Muscle layer of duodenum (tissue), 2 donors: ENCODE measurements at regions not wholly inside any gene's neighbourhood (a gene's known extent, or its start where the extent isn't known, plus 50 kb on each side); places are given as distances from the start of the nearest gene placed in this dataset.
"Not testable (repeated sequence)": the region's sequence is repeated elsewhere in the genome, so short reads cannot be mapped to it uniquely, and the experiment has no call there.

Experiments
- H3K27ac ChIP-seq: one replicate; pipeline ENCODE4 v1.7.0; 2013; ENCODE audit warnings: mild to moderate bottlenecking, low read length
- H3K27me3 ChIP-seq: one replicate; pipeline ENCODE4 v1.7.0; 2013; ENCODE audit warnings: low read depth, mild to moderate bottlenecking, control low read depth, low read length
- H3K36me3 ChIP-seq, 2 donors: one replicate each; pipeline ENCODE4 v1.7.0; 2013; ENCODE audit warnings: low read length in 2 of 2, control low read depth in 1 of 2, mild to moderate bottlenecking in 1 of 2; ENCODE audit not compliant: insufficient read depth in 2 of 2, control insufficient read depth in 1 of 2
- H3K4me1 ChIP-seq, 2 donors: one replicate each; pipeline ENCODE4 v1.7.0; 2013; ENCODE audit warnings: low read length in 2 of 2, mild to moderate bottlenecking in 2 of 2, control low read depth in 1 of 2, moderate library complexity in 1 of 2; ENCODE audit not compliant: insufficient read depth in 2 of 2, control insufficient read depth in 1 of 2
- H3K4me3 ChIP-seq, 2 donors: one replicate each; pipeline ENCODE4 v1.7.0; 2013; ENCODE audit warnings: low read length in 2 of 2, low read depth in 1 of 2, mild to moderate bottlenecking in 1 of 2
- H3K9me3 ChIP-seq, 2 donors: one replicate each; pipeline ENCODE4 v1.7.0; 2013; ENCODE audit warnings: low read length in 2 of 2, control low read depth in 1 of 2, mild to moderate bottlenecking in 1 of 2; ENCODE audit not compliant: control insufficient read depth in 1 of 2
- donor health status: healthy.

- H3K36me3 ChIP-seq, result no peaks in the 10 kb centered on the region
- no peaks in the 10 kb centered on the region for H3K9me3 ChIP-seq
- H3K27ac ChIP-seq, result no peak overlapping the region
- H3K4me3 ChIP-seq, result no peak overlapping the region
- no peaks in the 10 kb centered on the region for H3K27me3 ChIP-seq
- H3K4me1 ChIP-seq, result no peaks in the 10 kb centered on the region
Observed at GRCh38 chr15:20368974-20369373, 172.6 kb downstream of the GOLGA6L6 start.

DNA sequence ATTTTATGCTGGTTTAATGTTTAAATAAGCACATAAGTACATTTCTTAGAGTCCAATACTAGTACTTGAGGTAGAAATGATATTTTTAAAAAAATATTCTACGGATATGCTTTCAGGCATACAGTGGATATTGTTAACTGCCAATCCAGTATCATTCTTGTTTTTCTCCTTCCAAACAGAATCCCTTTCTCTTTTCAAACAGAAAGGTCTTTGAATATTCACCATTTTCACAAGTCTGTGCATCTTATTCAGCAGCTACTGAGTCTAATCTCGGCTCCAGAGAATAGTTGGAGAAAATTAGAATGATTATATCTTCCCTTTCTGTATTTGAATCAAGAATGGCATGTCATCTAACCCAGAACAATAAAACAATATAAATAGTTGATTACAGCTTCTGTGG is 174.5 kb downstream of the GOLGA6L6 start:
- H3K4me3 ChIP-seq, result no peak overlapping the region
- H3K27ac ChIP-seq, result no peak overlapping the region
- no peaks in the 10 kb centered on the region for H3K36me3 ChIP-seq
- no peaks in the 10 kb centered on the region for H3K9me3 ChIP-seq
- H3K4me1 ChIP-seq, result no peaks in the 10 kb centered on the region
- no peaks in the 10 kb centered on the region for H3K27me3 ChIP-seq

DNA sequence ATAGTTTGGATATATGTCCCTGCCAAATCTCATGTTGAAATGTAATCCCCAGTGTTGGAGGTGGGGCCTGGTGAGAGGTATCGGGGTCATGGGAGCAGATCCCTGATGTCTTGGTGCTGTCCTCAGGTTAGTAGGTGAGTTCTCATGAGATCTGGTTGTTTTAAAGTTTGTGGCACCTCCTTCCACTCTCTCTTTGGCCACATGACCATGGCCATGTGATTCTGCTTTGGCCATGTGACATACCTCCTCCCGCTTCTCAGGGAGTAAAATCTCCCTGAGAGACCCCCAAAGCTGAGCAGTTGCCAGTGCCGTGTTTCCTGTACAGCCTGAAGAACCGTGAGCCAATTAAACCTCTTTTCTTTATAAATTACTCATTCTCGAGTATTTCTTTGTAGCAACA is 178.0 kb downstream of the GOLGA6L6 start:
- H3K27me3 ChIP-seq, H3K27ac ChIP-seq, H3K4me1 ChIP-seq, H3K9me3 ChIP-seq, H3K4me3 ChIP-seq, H3K36me3 ChIP-seq: not testable (repeated sequence)

GRCh38 chr15:20361091-20361490 is 180.5 kb downstream of the GOLGA6L6 start:
- Histone ChIP-seq H3K4me1 (no peaks in the 10 kb centered on the region), H3K27me3 (peaks cover 2% of the 10 kb centered on the region), H3K9me3 (no peaks in the 10 kb centered on the region), H3K4me3 (no peak overlapping the region), H3K36me3 (no peaks in the 10 kb centered on the region), H3K27ac (no peak overlapping the region)

DNA sequence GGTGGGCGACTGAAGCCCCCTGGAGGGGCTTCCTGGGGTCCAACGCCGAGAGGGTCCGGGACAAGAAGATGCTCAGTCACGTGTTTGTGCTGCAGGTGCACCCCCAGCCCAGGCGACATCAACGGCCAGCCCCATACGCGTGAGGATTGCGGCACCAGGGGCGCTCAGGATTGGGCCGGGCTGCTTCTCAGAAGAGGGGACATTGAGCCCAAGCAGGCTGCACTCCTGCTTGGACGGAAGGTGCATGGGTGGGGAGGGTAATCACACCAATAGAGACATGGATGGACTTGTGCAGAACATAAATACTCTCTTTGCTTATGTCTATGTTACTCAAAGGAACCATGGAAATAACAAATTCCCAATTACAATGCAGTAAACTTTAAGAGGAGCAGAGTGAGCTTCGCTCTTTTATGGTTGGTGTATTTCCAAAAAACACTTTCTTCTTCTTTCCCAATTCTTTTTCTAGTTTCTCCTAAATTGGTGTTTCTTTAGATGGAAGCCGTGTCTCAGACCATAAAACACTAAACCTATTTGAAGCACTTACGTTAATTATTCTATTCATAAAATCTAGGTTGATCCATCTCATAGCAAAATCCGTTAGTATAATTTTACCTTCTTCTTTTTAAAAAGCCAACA is 182.7 kb downstream of the GOLGA6L6 start:
- Histone ChIP-seq H3K4me1 (no peaks in the 10 kb centered on the region), H3K4me3 (no peak overlapping the region), H3K27ac (no peak overlapping the region), H3K27me3 (peaks cover 4% of the 10 kb centered on the region), H3K36me3 (no peaks in the 10 kb centered on the region), H3K9me3 (no peaks in the 10 kb centered on the region)

DNA sequence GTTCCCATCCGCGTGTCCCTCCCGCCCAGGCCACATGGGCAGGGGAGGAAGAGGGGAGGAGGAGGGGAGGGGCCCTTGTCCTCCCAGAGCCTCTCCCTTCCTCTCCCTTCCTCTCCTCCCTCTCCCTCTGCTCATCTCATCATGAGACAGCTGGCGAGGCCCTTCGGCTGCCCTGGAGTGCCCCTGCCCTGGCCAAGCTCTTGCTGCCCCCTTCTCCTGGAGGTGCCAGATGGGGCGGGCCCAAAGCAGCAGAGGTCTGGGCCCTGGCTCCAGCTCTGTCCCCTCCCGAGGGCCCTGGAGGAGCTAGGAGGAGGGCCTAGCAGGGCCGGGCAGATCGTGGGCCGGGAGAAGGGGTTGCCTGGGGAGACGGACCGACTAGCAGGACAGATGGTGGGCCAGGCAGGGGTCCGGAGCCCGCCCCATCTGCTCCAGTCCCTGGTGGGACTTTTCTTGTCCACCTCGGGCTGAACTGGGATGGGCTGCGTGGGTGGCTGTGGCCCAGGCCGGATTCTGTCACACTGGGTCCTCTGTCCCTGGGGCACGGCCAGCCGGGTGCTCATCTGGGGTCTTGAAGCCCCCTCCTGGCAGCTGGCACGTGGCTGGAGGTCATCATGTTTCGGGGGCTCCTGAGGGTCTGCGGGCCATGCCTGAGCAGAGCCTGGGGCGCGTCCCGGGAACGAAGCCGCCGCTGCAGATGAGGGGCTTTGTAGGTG is 183.4 kb downstream of the GOLGA6L6 start:
- Histone ChIP-seq H3K4me3 (no peak overlapping the region), H3K36me3 (no peaks in the 10 kb centered on the region), H3K9me3 (no peaks in the 10 kb centered on the region), H3K27me3 (peaks cover 4% of the 10 kb centered on the region), H3K27ac (no peak overlapping the region), H3K4me1 (no peaks in the 10 kb centered on the region)

DNA sequence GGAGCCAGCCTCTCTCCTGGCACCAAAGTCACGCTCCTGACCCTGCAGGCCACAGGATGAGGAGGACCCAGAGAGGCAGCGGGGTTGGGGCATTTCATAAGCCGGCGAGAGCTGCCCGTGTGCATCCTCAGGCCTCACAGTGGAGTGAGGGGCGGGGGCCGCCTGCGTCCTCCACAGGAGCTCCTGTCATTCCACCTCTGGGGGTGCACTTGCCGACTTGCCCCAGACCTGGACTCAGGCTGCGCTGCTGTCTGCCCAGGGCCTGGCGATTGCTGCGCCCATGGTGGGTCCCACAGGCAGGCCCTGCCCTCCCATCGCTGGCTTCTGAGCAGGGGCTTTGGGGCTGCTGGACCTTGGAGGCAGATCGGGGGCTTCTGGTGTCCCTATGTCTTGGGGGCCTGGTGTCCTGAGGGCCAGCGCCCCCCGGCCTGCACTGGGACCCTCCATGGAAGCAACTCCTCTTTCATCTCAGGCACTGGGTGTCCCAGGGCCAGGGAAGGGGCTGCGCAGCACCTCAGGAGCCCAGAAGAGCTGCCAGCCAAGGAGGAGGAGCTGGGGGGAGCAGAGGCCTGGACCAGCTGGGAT is 184.0 kb downstream of the GOLGA6L6 start:
- Histone ChIP-seq H3K4me3 (no peak overlapping the region), H3K9me3 (no peaks in the 10 kb centered on the region), H3K27me3 (peaks cover 4% of the 10 kb centered on the region), H3K36me3 (no peaks in the 10 kb centered on the region), H3K4me1 (no peaks in the 10 kb centered on the region), H3K27ac (no peak overlapping the region)

DNA sequence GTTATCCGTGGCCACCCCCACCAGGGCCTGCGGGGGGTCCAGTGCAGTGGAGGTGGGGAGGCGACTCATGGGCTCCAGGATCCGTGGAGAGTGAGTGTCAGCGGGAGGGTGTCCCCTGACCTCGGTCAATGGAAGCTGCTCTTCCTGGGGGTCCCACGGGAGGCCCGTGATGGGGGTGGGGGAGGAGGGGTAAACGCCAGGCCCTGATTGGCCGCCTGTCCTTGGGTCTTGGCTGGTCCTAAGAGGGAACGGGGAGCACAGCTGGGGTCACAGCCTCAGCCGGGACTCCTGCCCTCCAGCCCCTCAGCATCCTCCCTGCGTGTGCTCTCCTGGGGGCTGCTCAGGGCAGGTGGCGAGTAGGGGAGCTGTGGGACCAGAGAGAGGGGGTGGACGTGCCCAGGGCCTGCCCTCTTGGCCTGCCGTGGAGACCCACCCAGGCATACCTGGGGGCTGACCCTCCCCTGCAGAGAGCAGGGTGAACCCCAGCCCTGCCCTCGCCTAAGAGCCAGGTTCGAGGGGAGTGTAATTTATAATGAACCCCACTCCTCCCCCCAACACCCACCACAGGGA is 184.6 kb downstream of the GOLGA6L6 start:
- no peaks in the 10 kb centered on the region for H3K36me3 ChIP-seq
- no peak overlapping the region for H3K4me3 ChIP-seq
- no peaks in the 10 kb centered on the region for H3K9me3 ChIP-seq
- no peaks in the 10 kb centered on the region for H3K4me1 ChIP-seq
- H3K27ac ChIP-seq, result no peak overlapping the region
- H3K27me3 ChIP-seq, result peaks cover 4% of the 10 kb centered on the region

DNA sequence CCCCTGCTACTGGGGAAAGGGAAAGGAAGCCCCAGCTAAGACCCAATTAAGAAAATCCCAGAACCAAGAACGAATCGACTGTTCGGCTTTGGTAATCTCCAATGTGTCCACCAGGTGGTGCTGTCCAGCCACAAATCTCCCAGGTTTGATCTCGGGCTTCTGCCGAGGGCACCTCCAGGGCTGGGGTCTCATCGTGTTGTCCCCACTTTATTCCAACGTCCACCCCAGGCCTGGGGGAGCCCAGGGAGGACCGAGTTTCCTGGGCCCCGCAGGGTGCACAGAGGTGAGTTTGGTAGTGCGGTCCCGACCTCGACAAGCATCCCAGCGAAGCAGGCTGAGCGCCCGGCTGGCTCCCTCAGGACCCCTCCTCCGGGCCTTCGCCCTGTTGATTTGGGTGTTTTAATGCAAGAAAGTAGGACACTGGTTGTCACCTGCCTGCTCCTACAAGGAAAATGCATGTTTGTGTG is 185.1 kb downstream of the GOLGA6L6 start:
- H3K4me1 ChIP-seq, result no peaks in the 10 kb centered on the region
- no peak overlapping the region for H3K4me3 ChIP-seq
- H3K27ac ChIP-seq, result no peak overlapping the region
- H3K36me3 ChIP-seq, result no peaks in the 10 kb centered on the region
- H3K9me3 ChIP-seq, result no peaks in the 10 kb centered on the region
- H3K27me3 ChIP-seq, result peaks cover 4% of the 10 kb centered on the region

GRCh38 chr15:20355256-20355868 is 186.2 kb downstream of the GOLGA6L6 start:
- Histone ChIP-seq H3K4me3 (no peak overlapping the region), H3K36me3 (no peaks in the 10 kb centered on the region), H3K27ac (no peak overlapping the region), H3K9me3 (no peaks in the 10 kb centered on the region), H3K27me3 (peaks cover 4% of the 10 kb centered on the region), H3K4me1 (no peaks in the 10 kb centered on the region)

DNA sequence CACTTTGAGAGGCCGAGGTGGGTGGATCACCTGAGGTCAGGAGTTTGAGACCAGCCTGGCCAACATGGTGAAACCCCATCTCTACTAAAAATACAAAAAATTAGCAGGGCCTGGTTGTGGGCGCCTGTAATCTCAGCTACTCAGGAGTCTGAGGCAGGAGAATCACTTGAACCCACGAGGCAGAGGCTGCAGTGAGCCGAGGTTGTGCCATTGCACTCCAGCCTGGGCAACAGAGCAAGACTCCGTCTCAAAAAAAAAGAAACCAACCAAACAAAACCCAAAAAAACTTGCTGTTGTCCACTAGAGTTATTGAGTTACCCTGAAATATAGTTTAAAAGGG is 186.7 kb downstream of the GOLGA6L6 start:
- not testable (repeated sequence) for H3K27me3 ChIP-seq, H3K9me3 ChIP-seq, H3K27ac ChIP-seq, H3K4me1 ChIP-seq, H3K36me3 ChIP-seq, H3K4me3 ChIP-seq
